HEK293T (cell line): ENCODE measurements at regions not wholly inside any gene's neighbourhood (a gene's known extent, or its start where the extent isn't known, plus 50 kb on each side); places are given as distances from the start of the nearest gene placed in this dataset.

ENCODE experiments used
- ARNT ChIP-seq: fragments of 450-650 bp; IDR thresholded peaks from 2 replicates; pipeline ENCODE4 v1.6.1; 2017; ENCODE audit warnings: mild to moderate bottlenecking
- BHLHE40 ChIP-seq: fragments of 450-650 bp; IDR thresholded peaks from 2 replicates; pipeline ENCODE4 v1.6.1; 2016; ENCODE audit warnings: mild to moderate bottlenecking, moderate library complexity, borderline replicate concordance
- FOXA1 ChIP-seq: fragments of 450-650 bp; IDR thresholded peaks from 2 replicates; pipeline ENCODE4 v1.6.1; 2016; ENCODE audit warnings: mild to moderate bottlenecking
- FOXM1 ChIP-seq: fragments of 450-650 bp; IDR thresholded peaks from 2 replicates; pipeline ENCODE4 v1.6.1; 2017; ENCODE audit warnings: mild to moderate bottlenecking, borderline replicate concordance
- HDGF ChIP-seq: fragments of 450-650 bp; IDR thresholded peaks from 2 replicates; pipeline ENCODE4 v1.6.1; 2017; ENCODE audit warnings: antibody characterized with exemption, borderline replicate concordance
- L3MBTL2 ChIP-seq: fragments of 450-650 bp; conservative IDR thresholded peaks from 2 replicates; pipeline ENCODE4 v1.6.1; 2016; ENCODE audit warnings: mild to moderate bottlenecking
- NFRKB ChIP-seq: fragments of 450-650 bp; IDR thresholded peaks from 2 replicates; pipeline ENCODE4 v1.6.1; 2016; ENCODE audit warnings: mild to moderate bottlenecking, moderate library complexity
- SP1 ChIP-seq: fragments of 450-650 bp; IDR thresholded peaks from 2 replicates; pipeline ENCODE4 v1.6.1; 2017
- SUZ12 ChIP-seq: fragments of 450-650 bp; IDR thresholded peaks from 2 replicates; pipeline ENCODE4 v1.6.1; 2016; ENCODE audit warnings: mild to moderate bottlenecking

DNA sequence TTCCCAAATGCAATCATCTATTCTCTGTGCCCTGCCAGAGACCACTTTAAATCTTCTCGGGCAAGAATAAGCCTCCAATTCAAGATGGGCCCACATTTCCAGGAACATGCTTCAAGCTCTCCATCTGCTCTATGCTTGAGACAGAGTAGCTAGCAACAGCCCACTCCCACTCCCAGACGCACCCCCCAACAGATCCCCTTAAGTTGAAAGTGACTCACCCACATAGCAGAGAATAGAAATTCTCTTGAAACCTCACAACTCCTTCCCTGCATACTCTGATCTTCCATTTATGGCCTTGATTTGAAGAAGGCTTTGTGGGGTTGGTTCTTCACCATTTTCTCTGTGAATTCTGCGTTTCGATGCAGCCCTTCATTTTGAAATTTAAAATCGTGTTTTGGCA lies 604.0 kb downstream of the INHBA start:
- TF ChIP-seq SUZ12: no peak
- TF ChIP-seq BHLHE40: no peak
- TF ChIP-seq ARNT: no peak
- TF ChIP-seq SP1: no peak
- TF ChIP-seq NFRKB: no peak
- no peak for TF ChIP-seq FOXM1
- no peak for TF ChIP-seq L3MBTL2
- TF ChIP-seq FOXA1: no peak
- no peak for TF ChIP-seq HDGF
